Body of pancreas (tissue), 4 donors: ENCODE measurements at regions not wholly inside any gene's neighbourhood (a gene's known extent, or its start where the extent isn't known, plus 50 kb on each side); places are given as distances from the start of the nearest gene placed in this dataset.
A peak's percentile ranks its signal among the peaks of the same experiment; 100 is the strongest.
"Not testable (repeated sequence)": the region's sequence is repeated elsewhere in the genome, so short reads cannot be mapped to it uniquely, and the experiment has no call there.

ENCODE experiments used
- ATAC-seq: fragments of 150-250 bp; one replicate; pipeline ENCODE4 v1.9.1; 2016
- DNase-seq, 4 donors: peaks; one replicate each; pipeline ENCODE4 v3.0.0-alpha.2; 2019
- H3K27ac ChIP-seq, 4 donors: fragments of 200-600 bp; sonication (generic); 1 replicate in 3 of 4; 2 replicates in 1 of 4; pipeline versions ENCODE4 v1.5.1 to v1.6.1; 2016 to 2019; ENCODE audit warnings: mild to moderate bottlenecking in 1 of 4, mixed read lengths in 1 of 4, moderate library complexity in 1 of 4
- H3K27me3 ChIP-seq, 2 donors: fragments of 200-600 bp; sonication (generic); one replicate each; pipeline ENCODE4 v1.6.0; 2016; ENCODE audit warnings: mild to moderate bottlenecking in 1 of 2
- H3K36me3 ChIP-seq, 2 donors: fragments of 200-600 bp; sonication (generic); replicated peaks in 1 of 2; 2 replicates each; pipeline ENCODE4 v1.5.1; 2016; ENCODE audit warnings: low read depth in 2 of 2; ENCODE audit not compliant: insufficient read depth in 1 of 2
- H3K4me1 ChIP-seq: fragments of 200-600 bp; sonication (generic); one replicate; pipeline ENCODE4 v1.6.0; 2016
- H3K4me3 ChIP-seq, 2 donors: fragments of 200-600 bp; sonication (generic); 1 replicate in 1 of 2; 2 replicates in 1 of 2; pipeline ENCODE4 v1.5.1; 2016 to 2019
- H3K9me3 ChIP-seq, 3 donors: fragments of 200-600 bp; sonication (generic); 1 replicate in 2 of 3; 2 replicates in 1 of 3; pipeline ENCODE4 v1.5.1; 2016
- POLR2A ChIP-seq, 3 donors: fragments of 450-650 bp; IDR thresholded peaks; one replicate each; pipeline ENCODE4 v1.6.1; 2016; ENCODE audit warnings: antibody characterized with exemption in 3 of 3, mild to moderate bottlenecking in 2 of 3
- WGBS, 2 donors: methylation state at CpG; one replicate each; pipeline ENCODE4 v1.1.5; 2017; 5-methylcytosine and 5-hydroxymethylcytosine counted together
- intact Hi-C: fragments of 100-400 bp; cut with DNase I; formaldehyde crosslinking; loops from one replicate; pipeline ENCODE4 v1.15.1; 2023
- TF ChIP-seq, protein P1 (sequence below), 7 experiments: fragments of 450-650 bp in 4 of 7; fragments of 200-600 bp in 3 of 7; sonication (generic) in 3 of 7; IDR thresholded peaks; one replicate each; pipeline ENCODE4 v1.5.1; 2016 to 2019; ENCODE audit warnings: antibody characterized with exemption in 7 of 7

DNA sequence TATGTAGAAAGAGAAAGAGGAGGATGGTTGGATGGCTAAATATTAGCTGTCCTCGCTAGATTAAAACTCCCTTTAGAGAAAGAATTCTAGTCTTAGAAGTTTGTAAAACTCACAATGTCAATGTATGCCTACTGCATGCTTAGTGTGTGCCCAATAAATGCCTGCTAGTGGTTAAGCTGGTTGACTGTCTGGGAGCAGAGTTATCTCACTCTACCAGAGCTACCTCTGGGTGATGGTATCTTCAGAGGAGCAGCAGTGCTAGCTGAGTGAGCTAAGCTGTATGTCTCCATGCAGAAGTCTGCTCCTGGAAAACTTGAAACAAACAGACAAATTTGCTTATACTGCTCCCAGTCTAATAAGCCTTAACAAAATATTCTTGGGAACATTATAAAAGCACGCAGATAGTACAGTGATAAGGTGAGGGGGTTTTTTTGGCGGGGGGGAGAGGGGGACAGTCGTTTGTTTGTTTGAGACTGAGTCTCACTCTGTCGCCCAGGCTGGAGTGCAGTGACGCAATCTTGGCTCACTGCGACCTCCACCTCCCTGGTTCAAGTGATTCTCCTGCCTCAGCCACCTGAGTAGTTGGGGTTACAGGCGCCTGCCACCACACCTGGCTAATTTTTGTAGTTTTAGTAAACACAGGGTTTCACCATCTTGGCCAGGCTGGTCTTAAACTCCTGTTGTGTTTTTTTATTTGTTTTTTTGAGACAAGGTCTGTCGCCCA is 202.8 kb upstream of the TSC22D1 start:
- H3K4me1 ChIP-seq, result peaks cover 1% of the 10 kb centered on the region
- no peak overlapping the region for H3K4me3 ChIP-seq
- intact Hi-C loops, result no loop called here
- no peak for TF ChIP-seq POLR2A (IDR thresholded peaks at IDR 0.05)
- TF ChIP-seq, protein P1, sequence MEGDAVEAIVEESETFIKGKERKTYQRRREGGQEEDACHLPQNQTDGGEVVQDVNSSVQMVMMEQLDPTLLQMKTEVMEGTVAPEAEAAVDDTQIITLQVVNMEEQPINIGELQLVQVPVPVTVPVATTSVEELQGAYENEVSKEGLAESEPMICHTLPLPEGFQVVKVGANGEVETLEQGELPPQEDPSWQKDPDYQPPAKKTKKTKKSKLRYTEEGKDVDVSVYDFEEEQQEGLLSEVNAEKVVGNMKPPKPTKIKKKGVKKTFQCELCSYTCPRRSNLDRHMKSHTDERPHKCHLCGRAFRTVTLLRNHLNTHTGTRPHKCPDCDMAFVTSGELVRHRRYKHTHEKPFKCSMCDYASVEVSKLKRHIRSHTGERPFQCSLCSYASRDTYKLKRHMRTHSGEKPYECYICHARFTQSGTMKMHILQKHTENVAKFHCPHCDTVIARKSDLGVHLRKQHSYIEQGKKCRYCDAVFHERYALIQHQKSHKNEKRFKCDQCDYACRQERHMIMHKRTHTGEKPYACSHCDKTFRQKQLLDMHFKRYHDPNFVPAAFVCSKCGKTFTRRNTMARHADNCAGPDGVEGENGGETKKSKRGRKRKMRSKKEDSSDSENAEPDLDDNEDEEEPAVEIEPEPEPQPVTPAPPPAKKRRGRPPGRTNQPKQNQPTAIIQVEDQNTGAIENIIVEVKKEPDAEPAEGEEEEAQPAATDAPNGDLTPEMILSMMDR (IDR thresholded peaks at IDR 0.05), result no peak
- 59 to 62% methylated on average over 9 of the region's 9 CpGs for WGBS, 2 donors
- no peak for DNase-seq
- no peaks in the 10 kb centered on the region for H3K9me3 ChIP-seq
- ATAC-seq, result no peak
- H3K36me3 ChIP-seq, result no peaks in the 10 kb centered on the region
- no peak overlapping the region for H3K27ac ChIP-seq
- H3K27me3 ChIP-seq, result no peaks in the 10 kb centered on the region

DNA sequence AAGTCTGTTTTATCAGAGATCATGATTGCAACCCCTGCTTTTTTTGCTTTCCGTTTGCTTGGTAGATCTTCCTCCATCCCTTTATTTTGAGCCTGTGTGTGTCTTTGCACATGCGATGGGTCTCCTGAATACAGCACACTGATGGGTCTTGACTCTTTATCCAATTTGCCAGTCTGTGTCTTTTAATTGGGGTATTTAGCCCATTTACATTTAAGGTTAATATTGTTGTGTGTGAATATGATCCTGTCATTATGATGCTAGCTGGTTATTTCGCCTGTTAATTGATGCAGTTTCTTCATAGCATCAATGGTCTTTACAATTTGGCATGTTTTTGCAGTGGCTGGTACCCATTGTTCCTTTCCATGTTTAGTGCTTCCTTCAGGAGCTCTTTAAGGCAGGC is 199.2 kb upstream of the TSC22D1 start:
- not testable (repeated sequence) for H3K9me3 ChIP-seq, H3K27ac ChIP-seq, DNase-seq

DNA sequence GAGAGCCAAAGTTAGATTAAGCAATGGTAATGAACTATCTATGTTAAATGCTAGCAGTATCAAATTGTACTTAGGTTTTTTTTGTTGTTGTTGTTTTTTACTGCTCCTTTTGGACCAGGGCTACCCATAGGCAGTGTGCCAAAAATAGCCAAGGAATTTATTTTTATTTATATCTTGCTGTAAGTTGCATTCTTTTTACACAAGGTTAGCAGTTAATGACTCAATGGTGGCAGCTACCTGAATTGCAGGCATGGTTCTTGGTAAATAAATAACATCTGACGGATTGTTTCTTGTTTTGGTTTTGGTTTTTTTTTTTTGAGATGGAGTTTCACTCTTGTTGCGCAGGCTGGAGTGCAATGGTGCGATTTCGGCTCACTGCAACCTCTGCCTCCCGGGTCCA is 194.8 kb upstream of the TSC22D1 start:
- intact Hi-C loops, result no loop called here
- peak overlapping the region in 1 of 4 donors; percentile 5 for H3K27ac ChIP-seq
- no peaks in the 10 kb centered on the region for H3K9me3 ChIP-seq
- no peak overlapping the region for H3K4me3 ChIP-seq
- H3K36me3 ChIP-seq, result no peaks in the 10 kb centered on the region
- no peaks in the 10 kb centered on the region for H3K27me3 ChIP-seq
- DNase-seq, result no peak
- TF ChIP-seq POLR2A (IDR thresholded peaks at IDR 0.05), result no peak
- TF ChIP-seq, protein P1 (IDR thresholded peaks at IDR 0.05), result peak in 2 of 7 experiments; percentile 16 to 20
- WGBS, 2 donors, result 89% methylated on average over 5 of the region's 5 CpGs
- ATAC-seq, result no peak
- H3K4me1 ChIP-seq, result peaks cover 32% of the 10 kb centered on the region

More for the DNA sequence above, 199.2 kb upstream of the TSC22D1 start:
- 82 to 87% methylated on average over 3 of the region's 3 CpGs for WGBS, 2 donors
- H3K27me3 ChIP-seq, ATAC-seq, H3K4me1 ChIP-seq, intact Hi-C loops, H3K4me3 ChIP-seq, H3K36me3 ChIP-seq: not testable (repeated sequence)

DNA sequence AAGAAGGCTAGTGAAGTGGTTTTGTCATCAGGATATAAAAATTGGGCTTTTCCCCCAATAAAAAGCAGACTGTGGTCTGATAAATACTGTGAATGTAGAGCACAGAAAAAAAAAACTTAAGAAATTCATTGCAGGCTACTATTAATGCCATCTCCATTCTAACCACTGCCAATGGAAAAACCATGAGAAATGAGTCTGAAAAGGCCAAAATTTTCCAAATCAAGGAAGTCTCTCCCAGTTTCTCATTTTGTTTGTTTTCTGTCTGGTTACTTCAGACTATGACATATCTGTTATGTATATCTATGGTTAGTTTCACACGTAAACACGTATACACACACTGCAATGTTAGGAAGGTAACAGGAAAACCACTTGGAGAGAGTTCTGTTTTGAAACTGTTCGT is 193.6 kb upstream of the TSC22D1 start:
- no peaks in the 10 kb centered on the region for H3K27me3 ChIP-seq
- H3K9me3 ChIP-seq, result no peaks in the 10 kb centered on the region
- intact Hi-C loops, result no loop called here
- no peaks in the 10 kb centered on the region for H3K36me3 ChIP-seq
- ATAC-seq, result no peak
- WGBS, 2 donors, result 59 to 66% methylated on average over 3 of the region's 3 CpGs
- no peak for DNase-seq
- no peak overlapping the region for H3K4me3 ChIP-seq
- TF ChIP-seq POLR2A (IDR thresholded peaks at IDR 0.05), result no peak
- TF ChIP-seq, protein P1 (IDR thresholded peaks at IDR 0.05), result no peak
- H3K4me1 ChIP-seq, result peaks cover 45% of the 10 kb centered on the region
- H3K27ac ChIP-seq, result peak overlapping the region in 2 of 4 donors; percentile 18 to 19

DNA sequence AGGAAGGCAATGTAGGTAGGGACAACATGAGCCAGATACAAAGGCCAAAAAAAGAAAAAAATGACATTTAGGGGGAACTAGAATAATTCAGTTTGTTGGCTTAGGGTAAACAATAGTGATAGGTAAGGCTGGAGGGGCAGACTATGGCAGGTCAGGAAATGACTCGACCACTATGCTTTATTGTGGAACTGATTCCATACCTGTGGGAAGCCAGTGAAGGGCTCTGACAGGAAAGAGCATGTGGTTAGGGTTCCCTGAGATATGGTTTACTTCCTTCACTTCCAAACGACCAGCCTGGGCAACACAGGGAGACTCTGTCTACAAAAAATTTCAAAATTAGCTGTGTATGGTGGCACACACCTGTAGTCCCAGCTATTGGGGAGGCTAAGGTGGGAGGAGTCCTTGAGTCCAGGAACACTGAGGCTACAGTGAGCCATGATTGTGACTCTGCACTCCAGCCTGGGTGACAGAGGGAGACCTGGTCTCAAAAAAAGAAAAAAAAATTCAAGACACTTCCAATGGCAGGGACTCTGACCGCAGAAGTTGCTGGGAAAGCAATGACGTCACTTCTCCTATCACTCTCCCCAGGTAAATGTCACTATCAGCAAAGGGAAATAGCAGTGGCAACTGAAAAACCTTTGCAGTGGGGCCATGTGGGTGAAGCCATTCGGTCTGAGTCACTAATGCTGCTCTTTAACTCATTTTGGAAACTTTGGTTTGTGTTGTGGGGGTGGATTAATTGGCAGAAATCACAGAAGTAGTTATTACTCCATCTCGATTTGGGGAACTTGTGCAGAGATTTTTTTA is 192.8 kb upstream of the TSC22D1 start:
- peaks cover 52% of the 10 kb centered on the region for H3K4me1 ChIP-seq
- peak overlapping the region in 2 of 4 donors; percentile 18 to 19 for H3K27ac ChIP-seq
- intact Hi-C loops, result no loop called here
- ATAC-seq (peak; percentile 33), DNase-seq (peak in 3 of 4 donors; percentile 31 to 59 (median 44))
- no peaks in the 10 kb centered on the region for H3K27me3 ChIP-seq
- H3K9me3 ChIP-seq, result no peaks in the 10 kb centered on the region
- TF ChIP-seq, protein P1 (IDR thresholded peaks at IDR 0.05), result no peak
- no peak for TF ChIP-seq POLR2A (IDR thresholded peaks at IDR 0.05)
- H3K36me3 ChIP-seq, result no peaks in the 10 kb centered on the region
- H3K4me3 ChIP-seq, result no peak overlapping the region
- 50 to 56% methylated on average over 6 of the region's 6 CpGs for WGBS, 2 donors
